ENCODE measurements at regions not wholly inside any gene's neighbourhood (a gene's known extent, or its start where the extent isn't known, plus 50 kb on each side); places are given as distances from the start of the nearest gene placed in this dataset.

GRCh38 chr2:107469437-107469995, 357.2 kb upstream of the RGPD4 start:
- WGBS (ENCODE audit: extremely low coverage, insufficient read length, low lambda C conversion rate), result no CpG with 5 or more reads among the region's 34 CpGs
- no peak overlapping the region for H3K27ac Mint-ChIP-seq

More at GRCh38 chr2:107469437-107469995, 357.2 kb upstream of the RGPD4 start:
- Mint-ChIP-seq H3K9me3 (peaks cover 3 to 10% of the 10 kb centered on the region in 2 experiments; a peak in 4 of 5 replicates), H3K36me3 (ENCODE audit: insufficient read depth in 1 of 3, low read depth in 3 of 3) (peaks cover 0 to 4% (median 4%) of the 10 kb centered on the region in 3 experiments; a peak in 2 of 7 replicates), H3K27me3 (ENCODE audit: low read depth) (no peaks in the 10 kb centered on the region), H3K4me1 (peaks cover 11% of the 10 kb centered on the region in 2 experiments), H3K4me3 (no peak overlapping the region)
- H3K18ac ChIP-seq (ENCODE audit: insufficient read length, low read depth, low read length), result no peak overlapping the region
- no peaks in the 10 kb centered on the region for H3K79me1 ChIP-seq (ENCODE audit: insufficient read depth, low read depth, low read length, poor library complexity, severe bottlenecking)
- H2BK5ac ChIP-seq (ENCODE audit: insufficient read length, low read length), result no peak overlapping the region
- H3K9ac ChIP-seq (ENCODE audit: extremely low read depth, insufficient read length, low read length), result no peak overlapping the region
- H3K4me1 ChIP-seq (ENCODE audit: insufficient read depth, low read length), result no peaks in the 10 kb centered on the region
- TF ChIP-seq CTCF (conservative IDR thresholded peaks at IDR 0.05), result no peak
- no peak overlapping the region for H3K14ac ChIP-seq (ENCODE audit: insufficient read depth, low read length)
- no peak overlapping the region for H2BK12ac ChIP-seq (ENCODE audit: insufficient read length, low read depth, low read length)
- H3K23ac ChIP-seq (ENCODE audit: insufficient read length, low read depth, low read length), result no peak overlapping the region
- H3K27ac ChIP-seq (ENCODE audit: insufficient read length, low read depth, low read length), result no peak overlapping the region
- H2BK20ac ChIP-seq (ENCODE audit: low read depth, low read length, poor library complexity, severe bottlenecking), result no peak overlapping the region
- no peak overlapping the region for H4K8ac ChIP-seq (replicated peaks; ENCODE audit: insufficient read length, low read depth, low read length)
- H3K79me2 ChIP-seq (ENCODE audit: insufficient read depth, low read length), result no peaks in the 10 kb centered on the region
- no peaks in the 10 kb centered on the region for H4K20me1 ChIP-seq (ENCODE audit: control insufficient read depth, insufficient read depth, insufficient read length)
- H3T11ph ChIP-seq (ENCODE audit: low read length), result no peak overlapping the region
- H3K56ac ChIP-seq (ENCODE audit: insufficient read length, low read depth, low read length), result no peak overlapping the region
- no peak overlapping the region for H2BK15ac ChIP-seq (ENCODE audit: low read depth, low read length)
- no peak overlapping the region for H3K4me2 ChIP-seq (ENCODE audit: insufficient read depth, insufficient read length, low read length)
- H3K9me3 ChIP-seq (ENCODE audit: control insufficient read depth, low read depth, low read length), result no peaks in the 10 kb centered on the region
- H2BK120ac ChIP-seq (ENCODE audit: low read depth, low read length, poor library complexity, severe bottlenecking), result no peak overlapping the region
- H2AK5ac ChIP-seq (ENCODE audit: insufficient read length, low read length), result no peak overlapping the region
- H3K27me3 ChIP-seq (ENCODE audit: insufficient read depth, low read length), result no peaks in the 10 kb centered on the region
- no peak overlapping the region for H4K91ac ChIP-seq (ENCODE audit: insufficient read length, low read depth, low read length)
- H4K5ac ChIP-seq (ENCODE audit: insufficient read length, low read depth, low read length), result no peak overlapping the region
- no peaks in the 10 kb centered on the region for H3K23me2 ChIP-seq (ENCODE audit: insufficient read length, low read depth, low read length, poor library complexity, severe bottlenecking)
- H3K4ac ChIP-seq (ENCODE audit: low read depth, low read length), result no peak overlapping the region
- DNase-seq, result no peak
- no peak overlapping the region for H2AFZ ChIP-seq (ENCODE audit: low read length)

Measured in H9 (cell line).